Endodermal cell (in vitro differentiated cells): ENCODE measurements at regions not wholly inside any gene's neighbourhood (a gene's known extent, or its start where the extent isn't known, plus 50 kb on each side); places are given as distances from the start of the nearest gene placed in this dataset.

Source experiments
- DNase-seq: peaks from one replicate; pipeline ENCODE4 v3.0.0-alpha.2; 2017
- H3K27ac ChIP-seq: 2 replicates; pipeline ENCODE4 v1.5.1; 2013; ENCODE audit warnings: mild to moderate bottlenecking, low read depth, low read length, moderate library complexity
- H3K27me3 ChIP-seq: 2 replicates; pipeline ENCODE4 v1.6.1; 2013; ENCODE audit warnings: mild to moderate bottlenecking, low read length, moderate library complexity; ENCODE audit not compliant: insufficient read depth, control insufficient read depth, poor library complexity, severe bottlenecking
- H3K36me3 ChIP-seq: 2 replicates; pipeline ENCODE4 v1.7.0; 2013; ENCODE audit warnings: mild to moderate bottlenecking, low read length, moderate library complexity; ENCODE audit not compliant: control insufficient read depth, insufficient read depth
- H3K4me1 ChIP-seq: one replicate; pipeline ENCODE4 v1.7.0; 2013; ENCODE audit warnings: low read length; ENCODE audit not compliant: control insufficient read depth, insufficient read depth
- H3K4me3 ChIP-seq: 2 replicates; pipeline ENCODE4 v1.5.1; 2013; ENCODE audit warnings: mild to moderate bottlenecking, low read length, moderate library complexity
- H3K9ac ChIP-seq: 2 replicates; pipeline ENCODE4 v1.6.1; 2013; ENCODE audit warnings: mild to moderate bottlenecking, low read length, moderate library complexity; ENCODE audit not compliant: poor library complexity, severe bottlenecking; ENCODE audit errors: extremely low read depth
- H3K9me3 ChIP-seq: 2 replicates; pipeline ENCODE4 v1.6.1; 2013; ENCODE audit warnings: mild to moderate bottlenecking, low read length, moderate library complexity; ENCODE audit not compliant: control insufficient read depth
- H3K27ac Mint-ChIP-seq: 2 replicates; pipeline ENCODE4 v1.8.0; 2020; ENCODE audit warnings: mixed read lengths
- H3K27me3 Mint-ChIP-seq: 2 replicates; pipeline ENCODE4 v1.8.0; 2021; ENCODE audit warnings: mild to moderate bottlenecking, mixed read lengths; ENCODE audit not compliant: insufficient read depth
- H3K36me3 Mint-ChIP-seq: 2 replicates; pipeline ENCODE4 v1.8.0; 2020; ENCODE audit warnings: low read depth, mixed read lengths
- H3K4me1 Mint-ChIP-seq: 2 replicates; pipeline ENCODE4 v1.8.0; 2020; ENCODE audit warnings: mixed read lengths
- H3K4me3 Mint-ChIP-seq: 2 replicates; pipeline ENCODE4 v1.8.0; 2020; ENCODE audit warnings: mild to moderate bottlenecking, moderate library complexity, mixed read lengths
- H3K9me3 Mint-ChIP-seq: 2 replicates; pipeline ENCODE4 v1.8.0; 2020; ENCODE audit warnings: mild to moderate bottlenecking, mixed read lengths
- CTCF ChIP-seq: fragments of 200-600 bp; sonication (generic); conservative IDR thresholded peaks from 2 replicates; pipeline ENCODE4 v1.5.0; 2021; ENCODE audit warnings: antibody characterized with exemption, mild to moderate bottlenecking
- WGBS, 2 experiments: methylation state at CpG; one replicate each; pipeline versions ENCODE4 v1.1.5 to v1.1.7; 2013; ENCODE audit warnings: missing lambda C conversion rate in 2 of 2, mixed read lengths in 1 of 2; ENCODE audit not compliant: insufficient coverage in 1 of 2, insufficient read length in 1 of 2; 5-methylcytosine and 5-hydroxymethylcytosine counted together

GRCh38 chr9:12441506-12441905 lies 251.7 kb upstream of the TYRP1 start:
- Histone ChIP-seq H3K4me1 (peaks cover 3% of the 10 kb centered on the region), H3K36me3 (no peaks in the 10 kb centered on the region), H3K9ac (no peak overlapping the region), H3K4me3 (no peak overlapping the region), H3K27me3 (no peaks in the 10 kb centered on the region), H3K27ac (no peak overlapping the region), H3K9me3 (no peaks in the 10 kb centered on the region)
- Mint-ChIP-seq H3K27ac (no peak overlapping the region), H3K4me1 (peaks cover 18% of the 10 kb centered on the region), H3K27me3 (no peaks in the 10 kb centered on the region), H3K36me3 (peaks cover 6% of the 10 kb centered on the region), H3K9me3 (peaks cover 6% of the 10 kb centered on the region), H3K4me3 (no peak overlapping the region)
- no CpG with 5 or more reads among the region's 1 CpG for WGBS, 2 experiments
- DNase-seq, result no peak
- no peak for TF ChIP-seq CTCF

- 87 to 100% methylated on average over 1 of the region's 1 CpG for WGBS, 2 experiments
- Histone ChIP-seq H3K9ac (no peak overlapping the region), H3K4me3 (no peak overlapping the region), H3K9me3 (no peaks in the 10 kb centered on the region), H3K27me3 (no peaks in the 10 kb centered on the region), H3K36me3 (no peaks in the 10 kb centered on the region), H3K27ac (no peak overlapping the region), H3K4me1 (no peaks in the 10 kb centered on the region)
- Mint-ChIP-seq H3K4me3 (no peak overlapping the region), H3K36me3 (peaks cover 7% of the 10 kb centered on the region), H3K9me3 (peaks cover 8% of the 10 kb centered on the region), H3K27me3 (no peaks in the 10 kb centered on the region), H3K27ac (no peak overlapping the region), H3K4me1 (peaks cover 3% of the 10 kb centered on the region)
- DNase-seq, result no peak
- no peak for TF ChIP-seq CTCF
These were observed 244.9 kb upstream of the TYRP1 start for GRCh38 chr9:12448246-12448645.

GRCh38 chr9:12457237-12457636 lies 235.9 kb upstream of the TYRP1 start:
- H3K4me3 Mint-ChIP-seq, result no peak overlapping the region
- WGBS, 2 experiments, result 97% methylated on average over 1 of the region's 1 CpG; no CpG with 5 or more reads in 1 of the 2 experiments
- DNase-seq, result no peak
- peaks cover 7% of the 10 kb centered on the region for H3K4me1 ChIP-seq
- H3K27me3 Mint-ChIP-seq, result no peaks in the 10 kb centered on the region
- H3K36me3 Mint-ChIP-seq, result peaks cover 11% of the 10 kb centered on the region
- peaks cover 22% of the 10 kb centered on the region for H3K4me1 Mint-ChIP-seq
- no peak overlapping the region for H3K27ac Mint-ChIP-seq
- no peaks in the 10 kb centered on the region for H3K36me3 ChIP-seq
- no peaks in the 10 kb centered on the region for H3K27me3 ChIP-seq
- H3K9me3 Mint-ChIP-seq, result peaks cover 24% of the 10 kb centered on the region
- H3K27ac ChIP-seq, result no peak overlapping the region
- no peak overlapping the region for H3K9ac ChIP-seq
- peaks cover 22% of the 10 kb centered on the region for H3K9me3 ChIP-seq
- no peak for TF ChIP-seq CTCF
- no peak overlapping the region for H3K4me3 ChIP-seq
